NCI-H2227 treated with DMSO at 0.1 percent for 48 hours (cell line): ENCODE measurements at regions not wholly inside any gene's neighbourhood (a gene's known extent, or its start where the extent isn't known, plus 50 kb on each side); places are given as distances from the start of the nearest gene placed in this dataset.
"Not testable (repeated sequence)": the region's sequence is repeated elsewhere in the genome, so short reads cannot be mapped to it uniquely, and the experiment has no call there.

Source experiments
- DNase-seq: peaks from one replicate; lab custom pipeline; 2025; lab: John Stamatoyannopoulos, UW

DNA sequence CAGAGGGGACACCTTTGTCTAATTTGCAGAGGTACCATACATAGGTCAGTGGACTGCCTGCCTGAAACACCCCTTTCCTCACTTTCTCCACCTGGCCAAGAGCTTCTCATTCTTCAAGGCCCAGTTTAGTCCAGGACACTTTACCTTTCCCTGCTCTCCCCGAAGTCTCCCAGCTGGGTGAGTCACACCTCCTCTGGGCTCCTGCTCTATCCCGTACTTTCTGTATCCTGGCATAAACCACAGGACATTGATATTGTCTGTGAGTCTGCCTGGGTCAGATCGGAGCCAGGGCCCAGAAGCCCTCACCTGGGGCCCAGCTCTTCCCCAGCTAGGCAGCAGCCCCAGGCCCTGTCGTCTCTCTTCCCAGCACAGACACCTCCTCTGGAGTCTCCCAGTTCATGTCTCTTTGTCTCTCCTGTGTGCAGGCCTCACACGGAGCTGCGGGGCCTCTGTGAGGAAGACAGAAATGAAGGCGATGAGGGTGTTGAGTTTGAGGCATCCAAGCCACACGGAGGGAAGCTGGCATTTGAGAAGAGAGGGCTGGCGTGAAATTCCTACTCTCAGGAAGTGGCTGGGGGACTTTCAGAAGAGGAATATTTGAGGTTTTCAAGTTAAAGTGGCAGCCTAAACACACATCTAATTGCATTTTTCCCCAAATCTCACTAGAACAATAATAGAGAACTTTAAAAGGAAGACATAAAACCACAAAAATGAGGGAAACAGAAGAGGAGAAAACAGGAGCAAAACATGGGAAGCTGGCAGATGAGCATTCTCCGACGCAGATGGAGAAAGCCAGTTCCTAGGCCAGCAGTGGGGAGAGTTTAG is 79.6 kb upstream of the LAPTM4A start:
- DNase-seq, result no peak

DNA sequence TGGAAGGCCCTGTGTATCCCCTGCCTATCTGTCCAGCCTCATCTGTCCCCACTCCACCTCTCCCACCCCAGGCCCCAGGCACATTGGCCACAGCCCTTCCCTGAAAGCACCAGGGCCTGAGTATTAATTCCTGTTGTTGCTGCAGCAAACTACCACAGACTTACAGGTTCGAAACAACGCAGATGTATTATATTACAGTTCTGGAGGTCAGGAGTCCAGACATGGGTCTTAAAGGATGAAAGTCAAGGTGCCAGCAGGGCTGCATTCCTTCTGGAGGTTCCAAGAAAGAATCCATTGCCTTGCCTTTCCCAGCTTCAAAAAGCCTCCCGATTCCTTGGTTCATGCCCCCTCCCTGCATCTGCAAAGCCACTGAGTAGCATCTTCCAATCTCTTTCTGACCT is 78.7 kb upstream of the LAPTM4A start:
- DNase-seq, result no peak

DNA sequence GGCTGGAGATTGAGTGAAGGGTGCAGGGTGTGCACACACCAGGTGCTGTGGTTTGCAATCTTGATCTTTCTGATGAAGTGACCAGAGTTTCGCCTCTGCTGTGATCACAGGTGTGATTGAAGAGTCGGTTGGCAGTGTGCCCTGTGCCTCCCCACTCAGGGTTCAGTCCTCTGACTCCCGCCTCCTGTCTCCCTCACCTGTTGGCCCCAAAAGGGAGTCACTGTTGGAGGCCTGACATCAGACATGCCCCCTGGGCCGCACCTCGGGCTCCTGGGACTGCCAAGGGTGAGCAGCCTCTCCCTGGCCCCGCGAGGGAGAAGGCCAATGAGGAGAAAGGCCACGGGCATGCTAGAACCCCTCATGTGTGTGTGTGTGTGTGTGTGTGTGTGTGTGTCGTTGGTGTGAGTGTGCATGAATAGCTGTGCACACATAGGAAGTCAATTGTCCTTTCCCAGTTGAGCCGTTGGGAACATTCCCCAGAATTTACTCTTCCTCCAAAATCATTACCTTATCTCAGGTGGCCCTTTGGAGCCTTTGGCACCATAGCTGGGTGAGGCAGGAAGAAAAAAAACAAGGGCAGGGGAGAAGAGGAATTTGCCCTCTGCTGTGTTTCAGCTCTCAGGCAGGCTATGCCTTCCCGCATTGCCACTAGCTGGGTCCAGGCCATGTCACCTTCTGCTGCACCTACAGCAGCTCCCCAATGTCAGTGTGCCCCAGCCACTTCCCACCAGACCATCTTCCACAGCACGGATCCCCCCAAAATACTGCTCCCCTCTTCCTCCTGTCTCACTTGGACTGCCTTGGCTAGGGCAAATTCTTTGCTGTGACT is 78.1 kb upstream of the LAPTM4A start:
- DNase-seq, result no peak

DNA sequence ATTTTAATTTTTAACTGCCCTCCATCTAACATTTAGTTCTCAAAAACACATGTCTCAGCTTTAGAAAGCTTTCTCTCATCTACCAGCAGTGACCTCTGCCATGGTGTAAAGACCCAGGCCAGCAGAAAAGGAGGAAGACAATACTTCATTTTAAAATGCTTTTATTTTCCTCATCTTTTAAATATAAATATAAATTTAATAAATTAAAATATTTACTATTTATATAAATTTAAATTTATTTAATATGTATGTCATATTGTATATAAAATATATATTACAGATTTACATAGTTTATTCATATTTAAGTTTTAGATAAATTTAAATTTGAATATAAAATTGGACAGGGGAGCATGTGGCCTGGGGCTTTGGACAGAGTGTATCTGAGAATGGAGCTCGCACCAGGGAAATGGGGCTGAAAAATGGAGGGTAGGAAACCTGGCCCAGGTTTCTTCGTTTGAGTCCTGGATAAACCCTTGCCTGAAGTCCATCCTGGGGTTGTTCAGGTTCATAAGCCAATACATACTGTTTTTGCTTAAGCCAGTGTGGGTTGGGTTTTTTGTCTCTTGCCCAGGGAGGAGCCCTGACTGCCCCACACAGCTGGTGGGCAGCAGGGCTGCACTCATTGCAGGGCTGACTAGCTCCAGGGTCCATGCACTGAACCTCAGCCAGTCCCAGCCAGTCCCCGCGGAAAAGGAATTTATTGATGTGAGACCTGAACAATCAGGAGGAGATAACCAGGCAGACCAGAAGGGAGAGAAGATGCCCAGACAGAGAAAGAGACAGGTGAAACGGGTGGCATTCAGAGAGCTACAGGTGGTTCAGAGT is 77.3 kb upstream of the LAPTM4A start:
- no peak for DNase-seq

DNA sequence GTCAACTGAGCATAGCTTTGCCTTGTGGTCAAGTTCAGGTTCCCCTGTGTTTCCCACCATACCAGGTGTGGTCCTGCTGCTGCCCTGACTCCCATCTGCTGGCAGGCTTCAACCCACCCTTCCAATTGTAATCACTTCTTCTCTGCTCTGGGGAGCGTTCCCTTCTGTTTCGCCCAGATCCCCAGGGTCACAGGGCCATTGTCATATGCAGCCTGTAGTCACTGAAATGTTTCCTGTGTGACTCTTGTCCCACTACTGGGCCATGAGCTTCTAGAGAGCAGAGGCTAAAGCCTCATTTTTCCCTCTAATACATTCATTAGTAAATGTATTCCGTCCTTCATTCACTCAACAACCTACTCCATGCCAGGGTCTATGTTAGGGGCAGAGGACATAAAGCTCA is 75.0 kb upstream of the LAPTM4A start:
- no peak for DNase-seq

DNA sequence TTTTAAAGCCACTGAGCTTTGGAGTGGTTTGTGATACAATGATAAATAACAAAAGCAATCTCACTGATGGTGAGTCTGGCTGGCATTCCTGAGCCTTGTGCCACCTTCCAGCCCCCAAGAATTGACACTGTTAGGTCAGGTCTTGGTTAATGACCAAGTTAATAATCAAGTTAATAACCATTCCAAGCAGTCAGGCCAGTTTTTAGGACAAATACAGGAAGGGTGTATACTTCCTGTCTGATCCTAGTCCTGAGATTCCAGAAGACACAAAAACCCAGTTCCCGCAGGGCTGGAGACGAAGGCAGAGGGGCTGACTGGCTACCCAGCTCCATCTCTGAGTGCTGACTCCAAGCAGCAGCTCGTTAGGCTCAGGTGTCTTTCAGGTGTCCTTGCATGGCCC is 74.6 kb upstream of the LAPTM4A start:
- DNase-seq, result no peak

DNA sequence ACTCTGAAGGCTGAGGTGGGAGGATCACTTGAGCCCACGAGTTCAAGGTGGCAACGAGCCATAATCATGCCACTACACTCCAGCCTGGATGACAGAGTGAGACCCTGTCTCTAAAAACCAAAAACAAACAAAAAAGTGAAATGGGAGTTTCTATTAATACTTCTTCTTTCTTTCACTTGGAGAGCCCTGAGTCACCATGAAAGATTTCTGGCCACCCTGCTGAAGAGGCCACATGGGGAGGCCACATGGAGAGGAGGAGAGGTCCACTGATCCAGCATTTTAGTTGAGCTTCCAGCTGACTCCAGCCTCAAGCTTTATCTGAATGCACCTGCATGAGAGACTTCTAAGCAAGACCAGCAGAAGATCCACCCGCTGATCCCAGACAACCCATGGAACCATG is 74.2 kb upstream of the LAPTM4A start:
- DNase-seq, result no peak

DNA sequence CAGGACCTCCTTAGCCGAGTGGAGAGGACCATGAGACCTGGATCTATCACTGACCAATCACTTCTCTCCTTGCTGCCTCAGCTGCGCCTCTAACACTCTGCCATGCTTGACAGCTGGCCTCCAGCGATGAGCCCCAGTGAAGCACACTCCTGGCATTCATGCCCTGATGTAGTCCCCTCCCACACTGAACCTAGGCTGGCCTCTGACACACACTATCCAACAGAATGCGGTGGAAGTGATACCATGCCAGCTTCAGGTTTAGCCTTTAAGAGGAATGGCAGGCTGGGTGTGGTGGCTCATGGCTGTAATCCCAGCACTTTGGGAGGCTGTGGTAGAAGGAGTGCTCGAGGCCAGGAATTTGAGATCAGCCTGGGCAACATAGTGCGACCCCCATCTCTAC is 73.7 kb upstream of the LAPTM4A start:
- no peak for DNase-seq

DNA sequence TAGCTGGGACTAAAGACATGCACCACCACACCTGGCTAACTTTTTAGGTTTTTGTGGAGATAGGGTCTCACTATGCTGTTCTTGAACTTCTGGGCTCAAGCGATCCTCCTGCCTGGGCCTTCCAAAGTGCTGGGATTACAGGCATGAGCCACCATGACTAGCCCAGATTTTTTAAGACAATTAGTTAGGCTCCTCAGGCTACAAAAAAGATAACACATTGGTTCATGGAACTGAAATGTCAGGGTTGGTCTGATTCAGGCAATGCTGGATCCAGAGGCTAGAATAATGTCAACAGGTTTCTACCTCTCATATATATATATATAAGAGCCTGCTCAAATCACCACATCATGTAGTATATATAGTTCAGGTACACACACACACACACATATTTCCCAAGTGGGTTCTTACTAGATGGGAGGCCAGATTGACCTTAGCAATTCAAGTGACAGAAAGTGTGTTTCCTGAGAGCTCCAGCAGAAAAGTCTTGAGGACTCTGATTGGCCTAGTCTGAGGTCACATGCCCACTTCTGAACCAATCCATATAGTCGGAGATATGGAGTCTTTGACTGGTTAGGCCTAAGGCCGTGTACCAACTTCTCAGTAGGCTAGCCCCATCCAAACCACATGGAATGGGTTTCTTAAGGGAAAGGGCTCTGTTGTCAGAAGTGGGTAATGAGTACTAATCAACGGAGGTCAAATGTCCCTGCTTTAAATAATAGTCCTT is 72.6 kb upstream of the LAPTM4A start:
- DNase-seq, result no peak

DNA sequence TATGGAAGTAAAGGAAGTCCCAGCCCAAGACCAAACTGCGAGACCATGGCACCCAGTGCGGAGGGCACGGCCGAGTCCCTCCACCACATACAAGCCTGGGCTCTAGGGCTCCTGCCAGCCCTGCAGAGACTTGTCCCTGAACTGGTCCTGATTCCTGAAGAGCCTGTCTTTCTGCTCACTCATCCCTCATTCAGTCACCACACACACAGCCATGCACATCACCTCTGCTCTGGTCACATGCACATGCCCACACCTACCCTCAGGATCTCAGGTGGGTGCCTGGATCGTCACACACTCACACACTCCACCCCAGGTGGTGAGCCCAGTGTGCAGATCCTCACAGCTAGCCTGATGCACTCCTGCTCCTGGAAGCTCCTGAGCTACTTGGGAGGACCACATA is 71.4 kb upstream of the LAPTM4A start:
- DNase-seq, result no peak

DNA sequence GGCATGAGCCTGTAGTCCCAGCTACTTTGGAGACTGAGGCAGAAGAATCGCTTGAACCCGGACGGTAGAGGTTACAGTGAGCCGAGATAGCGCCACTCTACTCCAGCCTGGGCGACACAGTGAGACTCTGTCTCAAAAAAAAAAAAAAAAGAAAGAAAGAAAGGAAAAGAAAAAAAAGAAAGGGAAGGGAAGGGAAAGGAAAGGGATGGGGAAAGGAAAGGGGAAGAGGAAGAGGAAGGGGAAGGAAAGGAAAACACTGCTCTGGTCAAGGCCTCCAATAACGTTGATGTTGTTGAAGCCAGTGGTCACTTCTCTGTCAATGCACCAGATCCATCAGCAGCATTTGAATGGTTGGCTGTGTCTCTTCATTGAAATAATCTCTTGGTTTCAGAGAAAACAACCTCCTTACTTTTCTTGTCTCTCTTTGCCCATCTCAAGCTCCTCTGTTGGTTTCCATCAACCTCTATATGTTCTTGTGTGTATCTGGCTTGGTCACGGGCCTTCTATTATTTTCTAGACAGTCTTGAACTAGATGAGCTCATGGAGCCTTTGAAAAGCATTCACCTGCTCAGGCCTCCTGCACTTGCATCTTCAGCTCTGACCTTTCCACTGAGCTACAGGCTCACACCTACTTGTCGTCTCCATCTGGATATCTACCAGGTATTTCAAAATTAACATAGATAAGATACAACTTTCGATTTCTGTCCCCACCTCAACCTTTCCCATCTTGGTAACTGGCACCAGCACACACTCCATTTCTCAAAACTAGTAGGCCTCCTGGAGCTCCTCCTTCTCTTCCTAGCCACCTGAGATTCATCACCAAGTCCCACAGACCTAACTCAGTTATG is 69.4 kb upstream of the LAPTM4A start:
- DNase-seq, result no peak

DNA sequence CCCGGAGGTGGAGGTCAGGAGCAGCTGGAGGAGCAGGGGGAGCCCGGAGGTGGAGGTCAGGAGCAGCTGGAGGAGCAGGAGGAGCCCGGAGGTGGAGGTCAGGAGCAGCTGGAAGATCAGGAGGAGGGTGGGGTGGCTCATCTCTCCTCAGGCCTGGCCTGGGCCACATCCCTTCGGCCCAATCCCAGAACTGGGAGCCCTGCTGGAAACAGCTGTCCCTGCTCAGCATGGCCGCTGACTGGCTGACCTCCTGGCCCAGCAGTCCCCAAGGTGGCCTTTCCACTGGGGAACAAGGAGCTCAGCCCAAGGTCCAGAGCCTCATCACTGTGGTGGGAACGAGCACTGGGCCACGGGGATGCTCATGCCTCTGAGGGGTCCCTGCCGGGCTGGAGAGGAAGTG is 66.6 kb upstream of the LAPTM4A start:
- no peak for DNase-seq

DNA sequence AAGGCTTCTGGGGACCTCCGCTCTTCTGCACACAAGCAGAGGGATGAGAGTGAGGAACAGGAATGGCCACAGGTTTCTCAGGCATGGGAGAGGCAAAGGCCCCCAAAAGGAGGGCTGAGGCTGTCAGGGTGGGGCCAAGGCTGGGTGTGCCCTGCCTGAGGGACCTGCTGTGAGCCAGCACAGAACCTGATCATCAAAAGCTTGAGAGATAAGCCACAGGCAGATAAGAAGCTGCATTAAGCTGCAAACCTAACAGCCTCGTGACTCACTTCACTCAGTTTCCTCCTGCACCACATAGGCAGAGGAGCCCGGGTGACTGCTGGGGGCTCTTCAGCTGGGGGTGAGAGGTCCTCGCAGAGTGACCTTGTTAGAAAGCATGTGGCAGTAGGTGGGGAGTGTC is 64.5 kb upstream of the LAPTM4A start:
- no peak for DNase-seq

DNA sequence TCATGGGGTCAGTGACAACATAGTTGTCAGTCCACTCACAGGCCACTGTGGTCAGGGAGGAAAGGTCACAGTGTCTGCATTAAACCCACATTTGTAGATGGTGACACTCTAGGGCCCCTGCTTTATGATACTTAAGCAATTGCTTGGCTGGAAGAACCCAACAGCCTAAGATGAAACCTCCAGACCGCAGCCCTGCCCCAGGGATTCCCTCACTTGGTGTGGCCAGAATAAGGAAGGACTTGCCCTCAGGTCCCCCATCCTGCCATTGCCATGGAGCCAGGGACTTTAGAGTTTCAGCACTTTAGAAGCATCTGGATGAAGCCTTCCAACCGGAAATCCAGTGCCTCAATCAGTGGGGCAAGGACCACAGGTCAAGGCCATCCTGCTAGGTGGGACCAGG is 63.9 kb upstream of the LAPTM4A start:
- no peak for DNase-seq

DNA sequence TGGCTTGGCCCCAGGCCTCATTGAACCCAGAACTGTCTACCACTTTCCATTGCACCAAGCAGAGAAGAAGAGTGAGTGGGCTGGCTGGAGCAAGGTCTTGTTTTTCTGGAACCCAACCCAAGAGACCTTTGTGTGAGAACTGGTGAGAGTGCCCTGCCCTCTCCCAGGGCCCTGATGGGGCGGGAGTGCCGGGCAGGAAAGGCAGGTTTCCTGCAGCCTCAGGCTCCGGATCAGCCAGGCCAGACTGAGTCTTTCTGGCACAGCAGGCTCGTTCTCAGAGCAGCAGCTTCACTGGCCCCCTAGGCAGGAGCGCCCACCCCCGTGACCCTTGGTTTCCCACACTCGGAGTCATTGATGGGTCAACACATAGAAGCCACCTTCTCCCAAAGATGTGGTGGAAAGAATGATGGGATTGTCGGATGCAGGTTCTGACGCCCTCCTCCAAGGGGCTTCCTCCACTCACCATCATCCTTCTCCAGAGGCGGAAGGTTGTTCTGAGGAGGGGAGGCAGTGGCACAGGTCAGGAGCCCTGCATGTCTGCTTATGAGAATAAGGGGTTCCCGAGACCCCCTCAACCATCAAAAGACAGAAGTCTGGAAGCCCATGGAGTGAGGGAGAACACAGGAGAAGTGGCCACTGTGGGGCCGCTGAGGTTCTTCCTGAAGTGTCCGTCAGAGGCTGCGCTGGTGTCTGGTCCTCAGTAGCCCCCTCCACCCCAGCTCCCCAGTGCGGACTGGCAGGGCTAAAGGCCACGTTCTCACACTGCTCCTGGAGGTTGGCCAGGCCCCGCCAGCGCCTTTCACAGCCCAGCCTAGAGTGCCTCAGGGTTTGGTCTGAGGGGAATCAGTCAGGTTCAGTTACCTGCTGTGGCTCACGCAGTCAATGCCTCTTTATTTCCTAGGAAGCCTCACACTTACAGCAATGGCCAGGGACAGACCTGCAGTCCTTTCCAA is 62.8 kb upstream of the LAPTM4A start:
- DNase-seq, result no peak

DNA sequence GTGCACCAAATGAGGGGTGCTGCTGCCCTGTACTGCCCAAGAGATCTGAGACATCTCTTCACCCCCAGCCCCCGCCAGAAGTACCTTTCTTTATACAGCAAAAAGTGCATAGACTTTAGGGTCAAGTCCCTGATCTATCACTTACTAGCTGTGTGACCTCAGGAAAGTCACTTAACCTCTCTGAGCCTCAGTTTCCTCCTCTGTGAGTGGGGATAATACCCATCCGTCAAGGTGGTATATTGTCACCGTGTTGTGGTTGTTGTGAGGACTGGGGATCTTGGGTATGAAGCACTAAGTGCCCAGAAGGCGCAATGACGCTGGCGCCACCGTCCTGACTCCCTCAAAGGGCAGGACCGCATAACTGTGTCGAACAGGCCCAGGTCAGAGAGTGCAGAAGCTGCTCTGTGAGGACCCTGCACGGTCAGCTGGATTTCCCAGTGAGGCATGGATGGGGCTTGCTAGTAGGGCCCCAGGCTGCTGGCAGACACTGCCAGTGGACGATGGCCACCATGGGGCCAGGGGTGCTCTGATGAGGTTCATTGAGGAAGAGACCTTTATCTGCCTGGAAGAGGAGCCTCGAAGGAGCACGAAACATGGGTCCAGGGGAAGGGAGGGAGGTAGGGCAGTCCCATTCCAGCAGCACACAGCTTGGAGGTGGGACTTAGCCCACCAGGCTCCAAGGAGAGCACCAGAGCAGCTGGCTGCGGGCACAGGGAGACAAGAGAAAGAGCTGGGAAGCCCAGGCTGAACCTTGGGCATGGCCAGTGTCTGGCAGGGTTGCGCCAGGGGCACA is 61.8 kb upstream of the LAPTM4A start:
- no peak for DNase-seq

DNA sequence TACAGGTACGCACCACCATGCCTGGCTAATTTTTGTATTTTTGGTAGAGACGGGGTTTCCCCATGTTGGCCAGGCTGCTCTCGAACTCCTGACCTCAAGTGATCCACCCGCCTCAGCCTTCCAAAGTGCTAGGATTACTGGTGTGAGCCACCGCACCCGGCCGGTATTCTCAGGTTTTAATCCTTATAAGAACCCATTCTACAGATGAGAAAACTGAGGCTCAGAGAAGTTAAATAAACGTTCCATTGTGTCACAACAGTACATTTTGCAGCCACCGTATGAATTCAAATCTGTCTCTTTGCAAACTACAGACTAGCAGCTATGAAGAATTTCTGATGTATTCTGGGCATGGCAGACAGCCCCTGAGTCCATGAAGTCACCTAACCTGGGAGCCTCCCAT is 60.9 kb upstream of the LAPTM4A start:
- DNase-seq, result not testable (repeated sequence)

DNA sequence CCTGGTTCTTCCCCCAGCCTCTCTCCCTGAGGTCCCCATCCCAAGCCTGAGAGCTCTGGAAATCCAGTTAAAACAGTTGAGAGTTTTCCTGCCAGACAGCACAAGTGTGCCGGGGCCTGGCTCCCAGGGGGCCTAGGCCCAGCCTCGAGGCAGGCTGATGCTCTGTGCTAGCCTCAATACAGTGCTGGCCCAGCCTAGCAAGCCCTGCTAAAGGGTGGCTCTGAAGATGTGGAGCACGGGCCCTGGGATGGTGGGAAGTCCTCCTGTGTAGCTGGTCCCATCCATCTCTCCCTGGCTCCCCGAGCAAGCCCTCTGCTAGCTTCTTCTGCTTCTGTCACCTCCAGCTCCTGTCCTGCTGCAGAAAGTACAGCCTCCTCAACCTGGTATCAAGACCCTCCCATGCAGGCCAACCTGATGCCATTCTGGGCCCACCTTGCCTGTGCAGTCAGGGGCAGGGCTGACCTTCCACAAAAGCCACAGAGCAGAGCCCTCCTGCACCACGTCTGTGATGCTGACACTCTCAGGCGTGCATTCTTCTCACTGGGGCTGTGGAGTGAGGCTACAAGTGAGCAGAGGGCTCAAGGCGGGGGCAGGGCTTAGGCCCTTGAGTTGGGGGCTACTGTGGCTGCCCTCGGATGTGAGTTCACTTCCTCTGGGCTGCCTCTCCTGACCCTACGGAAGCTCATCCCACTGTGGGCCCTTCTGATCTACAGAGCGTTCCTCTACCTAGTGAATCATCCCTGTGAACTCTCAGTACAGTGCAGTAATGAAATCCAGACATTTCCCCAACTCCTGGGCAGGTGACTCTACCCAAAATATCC is 60.1 kb upstream of the LAPTM4A start:
- DNase-seq, result no peak
